Right renal pelvis (tissue), 4 donors: ENCODE measurements at regions not wholly inside any gene's neighbourhood (a gene's known extent, or its start where the extent isn't known, plus 50 kb on each side); places are given as distances from the start of the nearest gene placed in this dataset.
A peak's percentile ranks its signal among the peaks of the same experiment; 100 is the strongest.

Experiments used
- DNase-seq, 4 donors: peaks; one replicate each; pipeline ENCODE4 v3.0.0-alpha.2; 2013; ENCODE audit warnings: low read depth in 4 of 4, low spot score in 3 of 4, missing footprints in 1 of 4

DNA sequence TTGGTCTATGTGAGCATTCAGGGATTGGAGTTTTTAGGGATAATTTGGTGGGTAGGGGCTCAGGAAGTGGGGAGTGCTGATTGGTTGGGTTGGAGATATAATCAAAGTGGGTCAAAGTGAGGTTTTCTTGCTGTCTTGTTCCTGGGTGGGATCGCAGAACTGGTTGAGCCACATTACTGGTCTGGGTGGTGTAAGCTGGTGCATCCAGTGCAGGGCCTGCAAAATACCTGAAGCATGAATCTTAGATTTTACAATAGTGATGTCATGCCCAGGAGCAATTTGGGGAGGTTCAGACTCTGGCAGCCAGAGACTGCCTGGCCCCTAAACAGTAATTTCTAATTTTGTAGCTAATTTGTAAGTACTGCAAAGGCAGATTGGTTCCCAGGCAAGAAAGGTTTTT is 665.6 kb upstream of the PRKX start:
- DNase-seq = no peak

DNA sequence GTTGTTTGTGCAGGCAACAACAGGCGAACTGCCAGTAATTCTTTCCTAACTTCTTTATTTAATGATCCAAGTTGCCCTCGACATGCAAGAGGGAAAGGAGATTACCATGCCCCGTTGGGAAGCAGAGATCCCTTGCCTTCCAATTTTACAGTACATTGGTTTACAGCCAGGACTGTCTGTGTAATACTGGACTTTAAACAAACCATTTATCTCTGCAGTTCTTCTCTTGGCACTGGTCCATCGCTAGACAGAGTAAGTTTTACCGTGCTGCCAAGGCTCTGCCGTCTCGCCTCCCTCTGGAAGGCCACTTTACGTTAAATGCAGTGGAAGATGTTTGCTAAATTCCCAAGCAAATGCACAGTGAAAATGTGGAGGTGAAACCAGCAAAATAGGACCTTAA is 660.3 kb upstream of the PRKX start:
- no peak for DNase-seq

- no peak for DNase-seq
Measured at GRCh38 chrX:4358577-4358976, 645.1 kb upstream of the PRKX start.

GRCh38 chrX:4322916-4323315 is 609.5 kb upstream of the PRKX start:
- no peak for DNase-seq

DNA sequence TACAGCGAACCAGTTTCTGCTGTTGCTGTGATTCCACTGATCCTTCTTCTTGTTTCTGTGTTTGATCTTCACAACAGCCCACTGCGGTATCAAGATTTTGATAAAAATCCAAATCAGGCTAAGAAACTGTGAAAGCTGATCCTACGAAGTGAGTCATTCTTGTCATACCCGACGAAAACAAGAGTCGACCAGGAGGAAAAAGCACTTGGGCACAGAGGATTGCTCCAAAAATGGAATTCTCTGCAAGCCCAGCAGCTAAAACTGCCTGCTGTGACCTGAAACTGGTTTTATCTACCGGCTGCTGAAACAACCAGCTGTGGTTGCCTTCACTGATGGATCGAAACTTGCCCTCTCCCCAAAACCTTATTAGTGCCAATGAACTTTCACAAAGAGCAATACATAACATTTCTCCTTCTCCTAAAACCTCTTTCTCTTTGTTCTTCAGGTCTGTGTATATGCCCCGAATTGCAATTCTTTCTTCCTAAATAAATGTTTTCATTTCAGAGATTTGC is 607.0 kb upstream of the PRKX start:
- DNase-seq = no peak

DNA sequence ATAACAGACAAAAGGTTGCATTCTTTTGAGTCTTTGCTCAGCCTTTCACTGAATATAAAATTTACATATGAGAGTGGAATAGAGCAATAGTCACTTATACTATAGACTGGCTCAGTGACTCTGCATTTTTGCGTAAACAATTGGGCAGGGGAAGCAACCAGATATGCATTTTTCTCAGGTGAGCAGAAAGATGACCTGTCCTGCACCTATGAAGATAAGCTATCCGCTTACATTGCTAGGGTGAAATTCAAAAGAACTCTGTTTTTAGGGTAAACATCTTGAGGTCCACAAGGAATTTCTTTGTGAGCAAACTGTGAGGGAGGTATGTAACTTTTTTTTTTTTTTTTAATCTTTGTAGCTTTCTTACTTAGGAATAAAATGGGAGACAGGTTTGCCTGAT is 602.4 kb upstream of the PRKX start:
- no peak for DNase-seq

- DNase-seq = no peak
Measured at GRCh38 chrX:4314586-4314985, 601.1 kb upstream of the PRKX start.

DNA sequence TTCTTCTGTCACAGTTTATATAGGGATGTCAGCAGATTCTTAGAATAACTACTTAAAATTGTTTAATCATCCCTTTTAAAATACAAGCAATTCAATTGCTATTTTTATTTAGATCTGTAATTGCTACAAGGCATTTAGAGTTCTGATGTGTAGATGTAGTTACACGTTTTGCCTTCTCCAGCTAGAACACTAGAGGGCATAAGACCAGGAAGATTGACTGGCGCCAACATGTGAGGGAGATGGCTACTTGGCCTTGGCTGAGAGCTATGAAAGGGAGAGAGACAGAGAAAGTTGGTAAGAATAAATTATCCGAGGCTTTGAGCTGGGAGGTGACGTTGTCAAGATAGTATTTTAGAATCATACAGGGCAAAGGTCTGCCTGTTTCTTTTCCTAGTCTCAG is 563.7 kb upstream of the PRKX start:
- no peak for DNase-seq

DNA sequence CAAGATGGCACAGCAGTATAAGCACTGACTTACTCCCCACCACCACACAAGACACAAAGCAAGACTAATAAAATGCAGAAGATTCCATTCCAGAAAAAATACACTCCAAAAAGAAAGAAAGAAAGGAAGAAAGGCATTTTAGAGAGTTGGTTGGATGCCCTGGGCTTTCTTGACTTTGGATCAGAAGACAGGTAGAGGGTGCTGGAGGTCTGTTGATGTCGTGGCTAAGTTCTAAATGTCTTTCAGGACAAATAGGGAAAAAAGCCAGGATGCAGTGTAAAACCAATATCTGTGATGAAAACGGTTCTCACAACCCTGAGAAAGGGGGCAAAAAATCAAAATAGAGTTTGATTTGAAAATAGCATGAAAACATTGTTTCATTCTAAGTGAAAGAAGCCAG is 555.2 kb upstream of the PRKX start:
- no peak for DNase-seq

DNA sequence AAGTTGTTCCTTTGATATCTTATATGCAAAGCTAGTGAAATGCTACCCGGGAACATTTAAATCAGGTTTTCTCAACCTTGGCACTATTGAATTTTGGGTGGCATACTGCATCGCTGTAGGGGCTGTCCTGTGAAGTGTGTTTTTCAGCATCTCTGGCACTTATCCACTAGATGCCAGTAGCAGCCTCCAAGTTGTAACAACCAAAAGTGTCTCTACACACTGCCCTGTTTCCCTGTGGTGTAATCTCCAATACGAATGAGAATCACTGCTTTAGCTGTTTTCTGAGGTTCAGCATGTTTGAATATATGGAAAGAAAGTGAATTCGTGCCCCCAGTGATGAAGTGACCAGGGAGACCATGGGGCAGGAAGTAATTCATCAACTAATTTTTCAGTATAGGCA is 551.6 kb upstream of the PRKX start:
- DNase-seq = no peak

- peak in 3 of 4 donors; percentile 20 to 39 (median 31) for DNase-seq
Measured at GRCh38 chrX:4263030-4263803, 549.8 kb upstream of the PRKX start.

GRCh38 chrX:4253092-4253491 is 539.6 kb upstream of the PRKX start:
- DNase-seq = no peak

GRCh38 chrX:4249401-4249800 is 536.0 kb upstream of the PRKX start:
- DNase-seq = no peak

DNA sequence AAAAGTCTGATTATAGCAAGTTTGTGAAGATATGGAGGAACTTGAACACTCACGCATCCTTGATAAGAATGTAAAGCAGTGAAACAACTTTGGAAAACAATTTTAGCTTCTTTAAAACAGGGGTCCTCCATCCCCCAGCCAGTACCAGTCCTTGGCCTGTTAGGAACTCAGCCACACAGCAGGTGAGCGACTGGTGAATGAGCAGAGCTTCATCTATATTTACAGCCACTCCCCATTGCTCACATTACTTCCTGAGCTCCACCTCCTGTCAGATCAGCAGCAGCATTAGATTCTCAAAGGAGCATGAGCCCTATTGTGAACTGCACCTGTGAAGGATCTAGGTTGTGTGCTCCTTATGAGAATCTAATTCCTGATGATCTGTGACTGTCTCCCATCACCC is 530.3 kb upstream of the PRKX start:
- no peak for DNase-seq

DNA sequence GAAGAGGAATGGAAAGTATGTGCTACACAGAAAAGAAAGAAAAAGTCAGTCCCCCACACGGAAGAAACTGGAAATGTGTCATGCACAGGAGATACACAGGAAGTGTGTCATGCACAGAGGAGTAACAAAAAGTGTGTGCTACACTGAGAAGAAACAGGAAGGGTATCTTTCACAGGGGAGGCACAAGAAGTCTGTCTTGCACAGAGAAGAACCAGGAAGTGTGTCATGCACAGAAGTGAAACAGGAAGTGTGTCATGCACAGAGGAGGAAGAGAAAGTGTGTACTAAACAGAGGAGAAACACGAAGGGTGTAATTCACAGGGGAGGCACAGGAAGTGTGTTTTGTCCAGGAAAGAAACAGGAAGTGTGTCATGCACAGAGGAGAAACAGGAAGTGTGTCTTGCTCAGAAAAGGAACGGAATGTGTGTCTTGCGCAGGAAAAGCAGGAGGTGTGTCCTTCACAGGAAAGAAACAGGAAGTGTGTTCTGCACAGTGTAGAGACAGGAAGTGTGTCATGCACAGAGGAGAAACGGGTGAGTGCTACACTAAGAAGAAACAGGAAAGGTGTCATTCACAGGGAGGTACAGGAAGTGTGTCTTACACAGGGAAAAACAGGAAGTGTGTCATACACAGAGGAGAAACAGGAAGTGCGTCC is 527.2 kb upstream of the PRKX start:
- no peak for DNase-seq

DNA sequence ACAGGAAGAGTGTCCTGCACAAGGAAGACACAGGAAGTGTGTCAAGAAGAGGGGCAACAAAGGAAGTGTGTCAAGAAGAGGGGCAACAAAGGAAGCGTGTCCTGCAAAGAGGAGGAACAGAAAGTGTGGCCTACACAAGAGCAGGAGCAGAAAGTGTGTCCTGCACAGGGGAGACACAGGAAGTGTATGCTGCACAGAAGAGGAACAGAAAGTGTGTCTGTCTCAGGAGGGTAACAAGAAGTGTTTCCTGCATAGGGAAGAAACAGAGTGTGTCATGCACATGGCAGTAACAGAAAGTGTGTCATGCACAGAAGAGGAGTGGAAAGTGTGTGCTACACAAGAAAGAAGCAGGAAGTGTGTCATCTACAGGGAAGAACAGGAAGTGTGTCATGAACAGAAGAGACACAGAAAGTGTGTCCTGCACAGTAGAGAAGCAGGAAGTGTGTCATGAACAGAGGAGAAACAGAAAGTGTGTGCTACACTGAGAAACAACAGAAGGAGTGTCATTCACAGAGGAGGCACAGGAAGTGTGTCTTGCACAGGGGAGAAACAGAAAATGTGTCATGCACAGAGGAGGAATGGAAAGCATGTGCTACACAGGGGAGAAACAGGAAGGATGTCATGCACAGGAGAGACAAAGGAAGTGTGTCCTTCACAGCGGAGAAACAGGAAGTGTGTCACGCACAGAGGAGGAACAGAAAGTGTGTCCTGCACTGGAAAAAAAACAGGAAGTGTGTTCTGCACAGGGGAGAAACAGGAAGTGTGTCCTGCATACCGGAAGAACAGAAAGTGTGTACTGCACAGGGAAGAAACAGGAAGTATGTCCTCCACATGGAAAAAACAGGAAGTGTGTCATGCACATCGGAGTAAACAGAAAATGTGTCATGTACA is 526.4 kb upstream of the PRKX start:
- no peak for DNase-seq

GRCh38 chrX:4238916-4239315 is 525.5 kb upstream of the PRKX start:
- no peak for DNase-seq

- no peak for DNase-seq
Measured at GRCh38 chrX:4225086-4225485, 511.6 kb upstream of the PRKX start.

DNA sequence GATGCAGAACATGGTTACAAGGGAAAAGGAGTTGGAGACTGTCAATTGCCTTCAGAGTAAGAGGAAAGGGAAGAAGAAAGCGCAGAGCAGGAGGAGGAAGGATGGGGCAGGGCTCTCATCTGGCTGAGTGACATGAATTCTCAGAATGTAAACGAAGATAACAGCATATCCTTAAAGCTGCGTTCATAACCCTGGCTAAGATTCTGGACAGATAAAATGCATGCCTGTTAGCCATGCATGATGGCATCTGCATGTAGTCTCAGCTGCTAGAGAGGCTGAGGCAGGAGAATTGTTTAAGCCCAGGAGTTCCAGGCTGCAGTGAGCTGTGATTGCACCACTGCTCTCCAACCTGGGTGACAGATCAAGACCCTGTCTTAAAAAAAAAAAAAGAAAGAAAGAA is 493.5 kb upstream of the PRKX start:
- DNase-seq = no peak

GRCh38 chrX:4197971-4198370 is 484.5 kb upstream of the PRKX start:
- no peak for DNase-seq

- no peak for DNase-seq
Measured at GRCh38 chrX:4193500-4194155, 480.2 kb upstream of the PRKX start.
